Adrenal gland (tissue), 5 donors: ENCODE measurements at regions not wholly inside any gene's neighbourhood (a gene's known extent, or its start where the extent isn't known, plus 50 kb on each side); places are given as distances from the start of the nearest gene placed in this dataset.

Experiments
- POLR2A ChIP-seq, 2 donors: fragments of 450-650 bp; IDR thresholded peaks; one replicate each; pipeline ENCODE4 v1.6.1; 2017; ENCODE audit warnings: antibody characterized with exemption in 2 of 2, mild to moderate bottlenecking in 2 of 2, moderate library complexity in 1 of 2
- TF ChIP-seq, protein P1 (sequence below), 6 experiments: fragments of 450-650 bp in 4 of 6; fragments of 200-600 bp in 2 of 6; sonication (generic) in 1 of 6; IDR thresholded peaks; 1 replicate in 5 of 6; 2 replicates in 1 of 6; pipeline versions ENCODE4 v1.5.1 to v1.8.0; 2016 to 2021; ENCODE audit warnings: antibody characterized with exemption in 6 of 6, mild to moderate bottlenecking in 2 of 6, moderate library complexity in 1 of 6
- donor health status: DM: no; HTN: no; CAD: no.

DNA sequence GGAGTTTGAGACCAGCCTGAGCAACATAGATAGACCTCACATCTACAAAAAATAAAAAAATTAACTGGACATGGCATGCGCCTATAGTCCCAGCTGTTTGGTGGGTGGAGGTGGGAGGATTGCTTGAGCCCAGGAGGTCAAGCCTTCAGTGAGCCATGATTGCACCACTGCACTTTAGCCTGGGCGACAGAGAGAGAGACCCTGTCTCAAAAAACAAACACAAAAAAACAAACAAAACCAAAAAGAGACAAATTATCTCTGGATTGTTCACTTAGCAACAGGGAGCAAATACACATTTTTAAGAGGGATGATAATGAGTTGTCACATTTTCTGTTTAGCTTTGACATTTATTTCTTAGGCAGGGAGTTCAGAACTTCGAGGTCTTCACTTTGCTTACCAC is 155.4 kb downstream of the CEP135 start:
- no peak for TF ChIP-seq POLR2A (IDR thresholded peaks at IDR 0.05)
- TF ChIP-seq, protein P1, sequence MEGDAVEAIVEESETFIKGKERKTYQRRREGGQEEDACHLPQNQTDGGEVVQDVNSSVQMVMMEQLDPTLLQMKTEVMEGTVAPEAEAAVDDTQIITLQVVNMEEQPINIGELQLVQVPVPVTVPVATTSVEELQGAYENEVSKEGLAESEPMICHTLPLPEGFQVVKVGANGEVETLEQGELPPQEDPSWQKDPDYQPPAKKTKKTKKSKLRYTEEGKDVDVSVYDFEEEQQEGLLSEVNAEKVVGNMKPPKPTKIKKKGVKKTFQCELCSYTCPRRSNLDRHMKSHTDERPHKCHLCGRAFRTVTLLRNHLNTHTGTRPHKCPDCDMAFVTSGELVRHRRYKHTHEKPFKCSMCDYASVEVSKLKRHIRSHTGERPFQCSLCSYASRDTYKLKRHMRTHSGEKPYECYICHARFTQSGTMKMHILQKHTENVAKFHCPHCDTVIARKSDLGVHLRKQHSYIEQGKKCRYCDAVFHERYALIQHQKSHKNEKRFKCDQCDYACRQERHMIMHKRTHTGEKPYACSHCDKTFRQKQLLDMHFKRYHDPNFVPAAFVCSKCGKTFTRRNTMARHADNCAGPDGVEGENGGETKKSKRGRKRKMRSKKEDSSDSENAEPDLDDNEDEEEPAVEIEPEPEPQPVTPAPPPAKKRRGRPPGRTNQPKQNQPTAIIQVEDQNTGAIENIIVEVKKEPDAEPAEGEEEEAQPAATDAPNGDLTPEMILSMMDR (IDR thresholded peaks at IDR 0.05) = no peak
